Panc1 (cell line): ENCODE measurements at regions not wholly inside any gene's neighbourhood (a gene's known extent, or its start where the extent isn't known, plus 50 kb on each side); places are given as distances from the start of the nearest gene placed in this dataset.

Experiments
- ATAC-seq: fragments of 200-7000 bp; cut with Tn5 transposase; 2 replicates; pipeline ENCODE4 v1.9.1; 2020; ENCODE audit warnings: mild to moderate bottlenecking, moderate library complexity
- BruUV-seq: library from RNA; stranded (reverse); fragments of 400-500 nt; replicated peaks from 2 replicates; lab custom pipeline; 2021; lab: Mats Ljungman, UMichigan
- CTCF ChIA-PET: fragments of 300-600 bp; sonication (Branson Sonifier 250); formaldehyde crosslinking; loops from one replicate; lab custom pipeline; 2022; ENCODE audit warnings: antibody characterized with exemption; lab: Charles Lee
- POLR2A ChIA-PET: fragments of 300-600 bp; sonication (Branson Sonifier 250); formaldehyde crosslinking; loops from one replicate; lab custom pipeline; 2022; ENCODE audit warnings: antibody characterized with exemption; lab: Charles Lee
- DNase-seq: peaks from one replicate; pipeline ENCODE4 v3.0.0-alpha.2; 2010; ENCODE audit warnings: low read depth, low spot score
- H3K27ac ChIP-seq: 2 replicates; pipeline ENCODE4 v1.5.1; 2011; ENCODE audit warnings: mild to moderate bottlenecking, low read length, inconsistent platforms
- H3K27me3 ChIP-seq: fragments of 200-500 bp; sonication (Bioruptor generic); 2 replicates; pipeline ENCODE4 v1.6.0; 2014; ENCODE audit warnings: low read length, inconsistent platforms; ENCODE audit not compliant: control insufficient read depth, insufficient read depth
- H3K36me3 ChIP-seq: fragments of 200-500 bp; sonication (Bioruptor generic); 2 replicates; pipeline ENCODE4 v1.5.1; 2014; ENCODE audit warnings: inconsistent platforms, mild to moderate bottlenecking, low read length, moderate library complexity; ENCODE audit not compliant: control insufficient read depth, insufficient read depth
- H3K4me1 ChIP-seq: 2 replicates; pipeline ENCODE4 v1.5.1; 2011; ENCODE audit warnings: inconsistent platforms, mild to moderate bottlenecking, low read length, moderate library complexity; ENCODE audit not compliant: control insufficient read depth, insufficient read depth
- H3K4me3 ChIP-seq, 2 experiments: 2 replicates each; pipeline ENCODE4 v1.5.1; 2011 to 2012; ENCODE audit warnings: low read depth in 2 of 2, low read length in 2 of 2, mild to moderate bottlenecking in 2 of 2, inconsistent platforms in 1 of 2, moderate library complexity in 1 of 2
- H3K9me3 ChIP-seq: fragments of 200-500 bp; sonication (Bioruptor generic); 2 replicates; pipeline ENCODE4 v1.5.1; 2014; ENCODE audit warnings: low read depth, mild to moderate bottlenecking, inconsistent platforms, low read length, moderate library complexity; ENCODE audit not compliant: control insufficient read depth, insufficient read depth
- POLR2AphosphoS5 ChIP-seq: IDR thresholded peaks from 2 replicates; pipeline ENCODE4 v1.6.1; 2012; ENCODE audit warnings: mild to moderate bottlenecking, low read depth, low read length, moderate library complexity
- SIN3A ChIP-seq: IDR thresholded peaks from 2 replicates; pipeline ENCODE4 v1.6.1; 2012; ENCODE audit warnings: low read depth, mild to moderate bottlenecking, low read length, moderate library complexity, borderline replicate concordance; ENCODE audit not compliant: insufficient read depth
- TCF7L2 ChIP-seq: IDR thresholded peaks from 2 replicates; pipeline ENCODE4 v1.6.1; 2011; ENCODE audit warnings: mild to moderate bottlenecking, low read depth, low read length, inconsistent platforms
- in situ Hi-C: cut with HindIII; loops from 2 replicates; pipeline ENCODE4 v1.10.0; 2016; ENCODE audit warnings: low sequenced_read_pairs, low pct_unique_long_range_greater_than_20kb
- intact Hi-C: fragments of 100-400 bp; cut with micrococcal nuclease; formaldehyde crosslinking; loops from one replicate; pipeline ENCODE4 v1.10.0; 2022; ENCODE audit not compliant: unreplicated experiment
- TF ChIP-seq, protein P1 (sequence below): fragments of 450-650 bp; IDR thresholded peaks from 2 replicates; pipeline ENCODE4 v1.5.1; 2017; ENCODE audit warnings: mild to moderate bottlenecking
- TF ChIP-seq, protein P2 (sequence below), 2 experiments: IDR thresholded peaks; 2 replicates each; pipeline ENCODE4 v1.6.1; 2011 to 2012; ENCODE audit warnings: low read depth in 2 of 2, control low read depth in 1 of 2, low read length in 1 of 2, mild to moderate bottlenecking in 1 of 2, moderate library complexity in 1 of 2; ENCODE audit not compliant: insufficient read depth in 1 of 2

DNA sequence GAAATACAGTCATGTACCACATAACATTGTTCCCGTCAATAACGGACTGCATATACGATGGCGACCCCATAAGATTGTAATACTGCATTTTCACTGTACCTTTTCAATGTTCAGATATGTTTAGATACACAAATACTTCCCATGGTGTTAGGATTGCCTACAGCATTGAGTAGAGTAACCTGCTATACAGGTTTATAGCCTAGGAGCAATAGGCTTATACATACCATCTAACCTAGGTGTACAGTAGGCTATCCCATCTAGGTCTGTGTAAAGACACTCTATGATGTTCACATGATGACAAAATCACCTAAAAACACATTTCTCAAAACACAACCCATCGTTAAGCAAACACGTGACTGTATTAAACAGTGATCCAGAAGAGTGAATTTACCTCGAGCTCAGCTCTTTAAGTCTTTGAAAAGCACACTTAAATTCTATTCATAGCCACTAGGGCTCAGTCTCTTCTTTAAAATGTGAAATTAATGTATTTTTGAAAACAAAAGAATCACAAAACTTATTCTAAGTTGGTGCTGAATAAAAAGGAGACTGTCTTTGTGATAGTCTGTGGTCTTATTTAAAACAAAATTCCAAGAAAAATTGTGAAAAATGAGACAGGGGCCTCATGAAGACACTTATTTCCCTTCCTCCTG, 239.1 kb upstream of the ARID2 start:
- ChIA-PET CTCF (no interaction called here), POLR2A (no interaction called here)
- TF ChIP-seq TCF7L2: no peak
- TF ChIP-seq, protein P1, sequence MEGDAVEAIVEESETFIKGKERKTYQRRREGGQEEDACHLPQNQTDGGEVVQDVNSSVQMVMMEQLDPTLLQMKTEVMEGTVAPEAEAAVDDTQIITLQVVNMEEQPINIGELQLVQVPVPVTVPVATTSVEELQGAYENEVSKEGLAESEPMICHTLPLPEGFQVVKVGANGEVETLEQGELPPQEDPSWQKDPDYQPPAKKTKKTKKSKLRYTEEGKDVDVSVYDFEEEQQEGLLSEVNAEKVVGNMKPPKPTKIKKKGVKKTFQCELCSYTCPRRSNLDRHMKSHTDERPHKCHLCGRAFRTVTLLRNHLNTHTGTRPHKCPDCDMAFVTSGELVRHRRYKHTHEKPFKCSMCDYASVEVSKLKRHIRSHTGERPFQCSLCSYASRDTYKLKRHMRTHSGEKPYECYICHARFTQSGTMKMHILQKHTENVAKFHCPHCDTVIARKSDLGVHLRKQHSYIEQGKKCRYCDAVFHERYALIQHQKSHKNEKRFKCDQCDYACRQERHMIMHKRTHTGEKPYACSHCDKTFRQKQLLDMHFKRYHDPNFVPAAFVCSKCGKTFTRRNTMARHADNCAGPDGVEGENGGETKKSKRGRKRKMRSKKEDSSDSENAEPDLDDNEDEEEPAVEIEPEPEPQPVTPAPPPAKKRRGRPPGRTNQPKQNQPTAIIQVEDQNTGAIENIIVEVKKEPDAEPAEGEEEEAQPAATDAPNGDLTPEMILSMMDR: no peak; the same call in 1 of the 2 replicates
- no peak for TF ChIP-seq SIN3A
- TF ChIP-seq, protein P2, sequence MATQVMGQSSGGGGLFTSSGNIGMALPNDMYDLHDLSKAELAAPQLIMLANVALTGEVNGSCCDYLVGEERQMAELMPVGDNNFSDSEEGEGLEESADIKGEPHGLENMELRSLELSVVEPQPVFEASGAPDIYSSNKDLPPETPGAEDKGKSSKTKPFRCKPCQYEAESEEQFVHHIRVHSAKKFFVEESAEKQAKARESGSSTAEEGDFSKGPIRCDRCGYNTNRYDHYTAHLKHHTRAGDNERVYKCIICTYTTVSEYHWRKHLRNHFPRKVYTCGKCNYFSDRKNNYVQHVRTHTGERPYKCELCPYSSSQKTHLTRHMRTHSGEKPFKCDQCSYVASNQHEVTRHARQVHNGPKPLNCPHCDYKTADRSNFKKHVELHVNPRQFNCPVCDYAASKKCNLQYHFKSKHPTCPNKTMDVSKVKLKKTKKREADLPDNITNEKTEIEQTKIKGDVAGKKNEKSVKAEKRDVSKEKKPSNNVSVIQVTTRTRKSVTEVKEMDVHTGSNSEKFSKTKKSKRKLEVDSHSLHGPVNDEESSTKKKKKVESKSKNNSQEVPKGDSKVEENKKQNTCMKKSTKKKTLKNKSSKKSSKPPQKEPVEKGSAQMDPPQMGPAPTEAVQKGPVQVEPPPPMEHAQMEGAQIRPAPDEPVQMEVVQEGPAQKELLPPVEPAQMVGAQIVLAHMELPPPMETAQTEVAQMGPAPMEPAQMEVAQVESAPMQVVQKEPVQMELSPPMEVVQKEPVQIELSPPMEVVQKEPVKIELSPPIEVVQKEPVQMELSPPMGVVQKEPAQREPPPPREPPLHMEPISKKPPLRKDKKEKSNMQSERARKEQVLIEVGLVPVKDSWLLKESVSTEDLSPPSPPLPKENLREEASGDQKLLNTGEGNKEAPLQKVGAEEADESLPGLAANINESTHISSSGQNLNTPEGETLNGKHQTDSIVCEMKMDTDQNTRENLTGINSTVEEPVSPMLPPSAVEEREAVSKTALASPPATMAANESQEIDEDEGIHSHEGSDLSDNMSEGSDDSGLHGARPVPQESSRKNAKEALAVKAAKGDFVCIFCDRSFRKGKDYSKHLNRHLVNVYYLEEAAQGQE (IDR thresholded peaks at IDR 0.05; ENCODE audit: insufficient read depth in 1 of 2, low read depth in 2 of 2, low read length in 1 of 2): no peak
- no peak for TF ChIP-seq POLR2AphosphoS5
- Histone ChIP-seq H3K27me3 (no peaks in the 10 kb centered on the region), H3K27ac (no peak overlapping the region), H3K4me1 (no peaks in the 10 kb centered on the region), H3K36me3 (no peaks in the 10 kb centered on the region), H3K4me3 (no peak overlapping the region), H3K9me3 (peaks cover 3% of the 10 kb centered on the region; the same call in 1 of the 2 replicates)
- intact Hi-C loops (no loop called here), in situ Hi-C loops (no loop called here)
- DNase-seq (no peak), ATAC-seq (no peak)
- BruUV-seq: no TSS peak

DNA sequence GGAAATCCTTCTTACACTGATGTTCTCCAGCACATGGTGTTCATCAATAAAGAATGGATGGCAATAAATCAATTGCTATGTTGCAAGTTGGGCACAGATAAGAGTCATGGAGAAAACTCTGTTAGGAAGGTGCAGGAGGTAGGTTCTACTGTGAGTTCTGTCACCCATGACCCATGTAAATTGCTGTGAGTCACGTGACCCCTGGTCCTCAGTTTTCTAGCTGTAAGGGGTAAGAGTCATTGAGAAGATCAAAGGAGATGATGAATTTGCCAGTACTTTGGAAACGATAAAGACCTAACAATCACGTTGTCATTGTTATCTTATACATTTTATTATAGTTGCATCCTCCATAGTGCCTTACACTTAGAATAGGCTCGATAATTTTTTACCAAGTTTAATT, 235.2 kb upstream of the ARID2 start:
- CTCF ChIA-PET: no interaction called here
- in situ Hi-C loops: no loop called here
- Histone ChIP-seq H3K9me3 (peaks cover 3% of the 10 kb centered on the region; the same call in 1 of the 2 replicates), H3K27me3 (no peaks in the 10 kb centered on the region), H3K4me1 (no peaks in the 10 kb centered on the region), H3K36me3 (no peaks in the 10 kb centered on the region), H3K4me3 (no peak overlapping the region), H3K27ac (no peak overlapping the region)
- DNase-seq (no peak), ATAC-seq (no peak)
- no peak for TF ChIP-seq POLR2AphosphoS5
- TF ChIP-seq, protein P2 (IDR thresholded peaks at IDR 0.05; ENCODE audit: insufficient read depth in 1 of 2, low read depth in 2 of 2, low read length in 1 of 2): no peak
- TF ChIP-seq, protein P1: no peak
- TF ChIP-seq SIN3A: no peak
- BruUV-seq: no TSS peak
- POLR2A ChIA-PET: no interaction called here
- intact Hi-C loops: no loop called here
